OCI-LY1 (cell line): ENCODE measurements at regions not wholly inside any gene's neighbourhood (a gene's known extent, or its start where the extent isn't known, plus 50 kb on each side); places are given as distances from the start of the nearest gene placed in this dataset.

Source experiments
- H2AFZ ChIP-seq: fragments of 200-600 bp; sonication (generic), shearing (Covaris generic); 2 replicates; pipeline ENCODE4 v1.6.0; 2014; ENCODE audit warnings: antibody characterized with exemption, mild to moderate bottlenecking, low read length
- H3F3A ChIP-seq: fragments of 200-600 bp; sonication (generic), shearing (Covaris generic); 2 replicates; pipeline ENCODE4 v1.6.0; 2014; ENCODE audit warnings: mild to moderate bottlenecking, antibody characterized with exemption, low read length, moderate library complexity; ENCODE audit not compliant: insufficient read depth
- H3K27ac ChIP-seq: fragments of 200-600 bp; sonication (generic); 2 replicates; pipeline ENCODE4 v1.5.1; 2014; ENCODE audit warnings: low read length, mixed run types, mild to moderate bottlenecking, low read depth; ENCODE audit not compliant: poor library complexity, severe bottlenecking
- H3K27me3 ChIP-seq: fragments of 200-600 bp; sonication (generic); 2 replicates; pipeline ENCODE4 v1.6.0; 2014; ENCODE audit warnings: antibody characterized with exemption, mild to moderate bottlenecking, low read length, moderate library complexity; ENCODE audit not compliant: insufficient read depth
- H3K36me3 ChIP-seq: fragments of 200-600 bp; sonication (generic); 2 replicates; pipeline ENCODE4 v1.6.1; 2014; ENCODE audit warnings: mild to moderate bottlenecking, antibody characterized with exemption, low read length, moderate library complexity, mixed read lengths; ENCODE audit not compliant: insufficient read depth
- H3K4me1 ChIP-seq: fragments of 200-600 bp; sonication (generic); 2 replicates; pipeline ENCODE4 v1.5.1; 2014; ENCODE audit warnings: mild to moderate bottlenecking, low read length, moderate library complexity; ENCODE audit not compliant: insufficient read depth, severe bottlenecking
- H3K4me2 ChIP-seq: fragments of 200-600 bp; sonication (generic), shearing (Covaris generic); 2 replicates; pipeline ENCODE4 v1.6.1; 2014; ENCODE audit warnings: low read length
- H3K4me3 ChIP-seq: fragments of 200-600 bp; sonication (generic); 2 replicates; pipeline ENCODE4 v1.5.1; 2014; ENCODE audit warnings: low read length, low read depth, mild to moderate bottlenecking, mixed read lengths; ENCODE audit not compliant: poor library complexity, severe bottlenecking
- H3K79me2 ChIP-seq: fragments of 200-600 bp; shearing (Covaris generic); 2 replicates; pipeline ENCODE4 v1.6.1; 2016; ENCODE audit warnings: mixed run types, low read length, mixed read lengths; ENCODE audit not compliant: insufficient read depth
- H3K9ac ChIP-seq: fragments of 200-600 bp; sonication (generic), shearing (Covaris generic); 2 replicates; pipeline ENCODE4 v1.6.1; 2014; ENCODE audit warnings: mild to moderate bottlenecking, low read length, mixed read lengths
- H3K9me2 ChIP-seq: fragments of 200-600 bp; sonication (generic), shearing (Covaris generic); 2 replicates; pipeline ENCODE4 v1.6.1; 2014; ENCODE audit warnings: low read depth, mild to moderate bottlenecking, low read length, mixed read lengths
- H3K9me3 ChIP-seq: fragments of 200-600 bp; shearing (Covaris generic); 2 replicates; pipeline ENCODE4 v1.6.1; 2014; ENCODE audit warnings: low read length, mixed read lengths
- H4K20me1 ChIP-seq: fragments of 200-600 bp; sonication (generic), shearing (Covaris generic); 2 replicates; pipeline ENCODE4 v1.6.0; 2016; ENCODE audit warnings: mild to moderate bottlenecking, low read length; ENCODE audit not compliant: insufficient read depth
- EZH2 ChIP-seq: fragments of 200-600 bp; sonication (generic), shearing (Covaris generic); IDR thresholded peaks from 2 replicates; pipeline ENCODE4 v1.8.0; 2017; ENCODE audit warnings: borderline replicate concordance, mixed run types, mild to moderate bottlenecking, antibody characterized with exemption, low read length, moderate library complexity, mixed read lengths
- TF ChIP-seq, protein P1 (sequence below): fragments of 200-600 bp; sonication (generic), shearing (Covaris generic); IDR thresholded peaks from 2 replicates; pipeline ENCODE4 v1.5.1; 2017; ENCODE audit warnings: mild to moderate bottlenecking, antibody characterized with exemption, low read length, moderate library complexity, mixed read lengths

DNA sequence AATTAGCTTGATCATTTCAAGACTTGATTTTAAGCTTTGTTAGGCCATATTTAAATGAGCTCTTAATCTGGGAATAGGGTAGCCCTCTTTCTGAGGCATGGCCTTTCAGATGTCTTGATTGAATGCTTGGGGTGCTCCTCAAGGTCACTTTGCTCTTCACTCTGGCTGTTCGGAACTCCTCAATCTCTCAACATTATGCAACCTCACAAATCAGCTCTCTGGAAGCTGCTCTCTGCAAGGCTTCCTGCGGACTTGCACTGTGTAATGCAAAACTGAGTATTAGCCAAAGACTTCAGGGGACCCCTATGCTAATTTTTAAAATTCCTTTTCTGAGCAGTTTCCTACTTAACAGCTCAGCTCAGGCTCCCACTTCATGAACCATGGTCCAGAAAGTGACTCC lies 398.3 kb downstream of the PRDM5 start:
- H3K4me1 ChIP-seq = no peaks in the 10 kb centered on the region
- no peak overlapping the region for H2AFZ ChIP-seq
- no peak overlapping the region for H3K27ac ChIP-seq
- H3K4me2 ChIP-seq = no peak overlapping the region
- no peaks in the 10 kb centered on the region for H3K9me3 ChIP-seq
- no peak overlapping the region for H3K9ac ChIP-seq
- no peaks in the 10 kb centered on the region for H3K27me3 ChIP-seq
- no peak overlapping the region for H3K4me3 ChIP-seq
- H3F3A ChIP-seq = no peaks in the 10 kb centered on the region
- TF ChIP-seq, protein P1, sequence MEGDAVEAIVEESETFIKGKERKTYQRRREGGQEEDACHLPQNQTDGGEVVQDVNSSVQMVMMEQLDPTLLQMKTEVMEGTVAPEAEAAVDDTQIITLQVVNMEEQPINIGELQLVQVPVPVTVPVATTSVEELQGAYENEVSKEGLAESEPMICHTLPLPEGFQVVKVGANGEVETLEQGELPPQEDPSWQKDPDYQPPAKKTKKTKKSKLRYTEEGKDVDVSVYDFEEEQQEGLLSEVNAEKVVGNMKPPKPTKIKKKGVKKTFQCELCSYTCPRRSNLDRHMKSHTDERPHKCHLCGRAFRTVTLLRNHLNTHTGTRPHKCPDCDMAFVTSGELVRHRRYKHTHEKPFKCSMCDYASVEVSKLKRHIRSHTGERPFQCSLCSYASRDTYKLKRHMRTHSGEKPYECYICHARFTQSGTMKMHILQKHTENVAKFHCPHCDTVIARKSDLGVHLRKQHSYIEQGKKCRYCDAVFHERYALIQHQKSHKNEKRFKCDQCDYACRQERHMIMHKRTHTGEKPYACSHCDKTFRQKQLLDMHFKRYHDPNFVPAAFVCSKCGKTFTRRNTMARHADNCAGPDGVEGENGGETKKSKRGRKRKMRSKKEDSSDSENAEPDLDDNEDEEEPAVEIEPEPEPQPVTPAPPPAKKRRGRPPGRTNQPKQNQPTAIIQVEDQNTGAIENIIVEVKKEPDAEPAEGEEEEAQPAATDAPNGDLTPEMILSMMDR = no peak
- no peak for TF ChIP-seq EZH2
- H3K36me3 ChIP-seq = no peaks in the 10 kb centered on the region
- H4K20me1 ChIP-seq = no peaks in the 10 kb centered on the region
- no peaks in the 10 kb centered on the region for H3K79me2 ChIP-seq
- no peaks in the 10 kb centered on the region for H3K9me2 ChIP-seq

DNA sequence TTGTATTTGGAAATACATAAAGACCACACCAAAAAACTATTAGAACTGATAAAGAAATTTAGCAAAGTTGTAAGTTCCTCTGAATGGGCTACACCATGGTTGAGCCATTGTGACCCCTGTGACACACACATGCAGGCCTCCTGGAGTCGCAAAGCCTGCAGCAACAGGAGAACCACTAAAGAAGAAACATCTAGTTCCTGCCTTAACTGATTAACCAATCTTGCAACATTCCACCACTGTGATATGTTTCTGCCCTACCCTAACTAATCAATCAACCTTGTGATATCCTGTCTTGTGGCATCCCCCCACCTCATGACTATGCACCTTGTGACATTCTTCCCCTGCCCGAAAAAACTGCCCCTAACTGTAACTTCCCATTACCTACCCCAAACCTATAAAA lies 401.8 kb downstream of the PRDM5 start:
- no peak overlapping the region for H3K4me3 ChIP-seq
- no peak overlapping the region for H2AFZ ChIP-seq
- no peaks in the 10 kb centered on the region for H3K36me3 ChIP-seq
- no peaks in the 10 kb centered on the region for H3K79me2 ChIP-seq
- H4K20me1 ChIP-seq = no peaks in the 10 kb centered on the region
- no peaks in the 10 kb centered on the region for H3K9me3 ChIP-seq
- no peak overlapping the region for H3K9ac ChIP-seq
- H3K9me2 ChIP-seq = no peaks in the 10 kb centered on the region
- H3K27me3 ChIP-seq = no peaks in the 10 kb centered on the region
- H3F3A ChIP-seq = no peaks in the 10 kb centered on the region
- no peaks in the 10 kb centered on the region for H3K4me1 ChIP-seq
- no peak overlapping the region for H3K27ac ChIP-seq
- H3K4me2 ChIP-seq = no peak overlapping the region
- TF ChIP-seq EZH2 = no peak
- TF ChIP-seq, protein P1 = no peak

DNA sequence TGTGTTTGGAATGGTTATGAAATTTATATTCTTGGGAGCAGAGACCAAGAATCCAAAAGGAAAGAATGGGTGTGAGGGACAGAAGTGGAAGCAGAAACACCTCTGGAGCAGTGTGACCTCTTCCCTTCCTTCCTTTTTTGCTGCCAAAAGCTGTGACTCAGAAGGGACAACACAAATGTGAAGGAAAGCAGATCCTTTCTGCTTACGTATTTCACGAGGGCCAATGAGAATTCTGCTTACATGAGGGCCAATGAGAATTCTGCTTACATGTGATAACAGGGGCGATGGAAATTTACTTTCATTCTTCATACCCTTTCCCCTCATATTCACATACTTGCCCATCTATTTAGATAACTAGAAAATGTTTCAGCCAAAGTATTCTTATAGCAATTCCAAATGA lies 404.6 kb downstream of the PRDM5 start:
- Histone ChIP-seq H3K36me3 (no peaks in the 10 kb centered on the region), H3K27me3 (no peaks in the 10 kb centered on the region), H3K4me1 (no peaks in the 10 kb centered on the region), H2AFZ (0 out of 2 replicates have a peak overlapping the region, but pooled peaks have one; percentile 55), H3K9me3 (no peaks in the 10 kb centered on the region), H4K20me1 (no peaks in the 10 kb centered on the region), H3K9me2 (no peaks in the 10 kb centered on the region), H3K79me2 (no peaks in the 10 kb centered on the region), H3K9ac (no peak overlapping the region), H3K27ac (no peak overlapping the region), H3F3A (no peaks in the 10 kb centered on the region), H3K4me3 (no peak overlapping the region), H3K4me2 (peak overlapping the region; percentile 44)
- no peak for TF ChIP-seq EZH2
- TF ChIP-seq, protein P1 = no peak
